ENCODE measurements at regions not wholly inside any gene's neighbourhood (a gene's known extent, or its start where the extent isn't known, plus 50 kb on each side); places are given as distances from the start of the nearest gene placed in this dataset.
"Not testable (repeated sequence)": the region's sequence is repeated elsewhere in the genome, so short reads cannot be mapped to it uniquely, and the experiment has no call there.

DNA sequence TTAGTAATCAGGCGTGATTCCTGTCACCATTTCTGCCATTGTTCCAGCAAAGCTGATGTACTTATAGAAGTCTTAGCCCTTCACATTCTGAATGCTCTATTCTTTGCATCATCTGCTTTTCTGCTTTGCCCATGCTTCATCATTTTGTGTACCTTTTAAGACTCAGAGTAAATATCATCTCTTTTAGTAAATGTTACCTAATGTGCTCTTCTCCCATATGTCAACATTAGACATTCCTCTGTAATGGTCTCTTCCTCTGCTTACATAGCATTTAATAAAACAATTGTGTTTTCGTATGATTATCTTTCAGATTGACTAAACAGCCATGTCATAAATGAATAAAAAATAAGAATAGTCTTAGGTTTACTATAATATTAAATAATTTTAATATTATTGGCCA lies 719.6 kb upstream of the GRM3 start:
- peaks cover 0 to 2% (median 0%) of the 10 kb centered on the region in 7 donors for H3K9me3 Mint-ChIP-seq
- no peaks in the 10 kb centered on the region for H3K36me3 Mint-ChIP-seq
- no peak overlapping the region for H3K27ac Mint-ChIP-seq
- ATAC-seq (ENCODE audit: low read depth in 2 of 2): no peak
- no peak overlapping the region for H3K4me3 Mint-ChIP-seq
- DNase-seq: no peak
- H3K27me3 Mint-ChIP-seq: no peaks in the 10 kb centered on the region
- H3K4me1 Mint-ChIP-seq: no peaks in the 10 kb centered on the region

DNA sequence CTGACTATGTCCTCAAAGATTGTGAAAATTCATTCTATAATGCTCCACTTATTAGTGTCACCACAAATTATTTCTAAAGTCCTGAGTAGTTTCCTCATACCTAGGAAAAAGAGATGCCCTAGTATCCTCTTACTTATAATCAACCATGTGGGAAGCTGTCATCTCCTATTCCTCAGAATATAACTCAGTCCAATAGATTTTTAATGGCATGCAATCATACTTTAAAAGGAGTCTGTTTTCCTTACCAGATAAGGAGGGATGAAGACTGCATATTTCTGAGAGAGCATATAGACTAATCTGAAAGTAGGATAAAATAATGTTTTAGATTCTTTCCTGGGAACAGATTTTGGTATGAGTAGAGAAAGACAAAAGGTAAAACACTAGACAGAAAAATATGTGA lies 727.7 kb upstream of the GRM3 start:
- Mint-ChIP-seq H3K4me3 (no peak overlapping the region), H3K36me3 (no peaks in the 10 kb centered on the region), H3K9me3 (peaks cover 0 to 4% (median 0%) of the 10 kb centered on the region in 7 donors), H3K4me1 (no peaks in the 10 kb centered on the region), H3K27me3 (no peaks in the 10 kb centered on the region), H3K27ac (no peak overlapping the region)
- no peak for DNase-seq
- ATAC-seq (ENCODE audit: low read depth in 2 of 2): no peak

DNA sequence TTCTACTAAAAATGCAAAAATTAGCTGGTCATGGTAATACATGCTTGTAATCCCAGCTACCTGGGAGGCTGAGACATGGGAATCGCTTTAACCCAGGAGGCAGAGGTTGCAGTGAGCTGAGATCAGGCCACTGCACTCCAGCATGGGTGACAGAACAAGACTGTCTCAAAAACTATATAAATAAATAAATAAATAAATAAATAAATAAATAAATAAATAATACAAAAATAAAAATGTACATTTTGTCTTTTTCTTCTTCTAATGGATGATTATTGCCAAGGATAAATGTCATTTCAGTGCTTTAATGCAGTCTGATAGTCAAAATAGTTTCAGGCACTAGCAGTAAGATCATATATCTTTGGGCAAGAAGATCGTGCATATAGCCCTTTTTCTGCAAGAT lies 727.6 kb upstream of the SEMA3D start:
- Mint-ChIP-seq H3K27ac (no peak overlapping the region), H3K4me3 (no peak overlapping the region), H3K36me3 (no peaks in the 10 kb centered on the region), H3K27me3 (no peaks in the 10 kb centered on the region), H3K4me1 (no peaks in the 10 kb centered on the region), H3K9me3 (peaks cover 0 to 4% (median 1%) of the 10 kb centered on the region in 7 donors)
- DNase-seq (no peak), ATAC-seq (ENCODE audit: low read depth in 2 of 2) (no peak)

DNA sequence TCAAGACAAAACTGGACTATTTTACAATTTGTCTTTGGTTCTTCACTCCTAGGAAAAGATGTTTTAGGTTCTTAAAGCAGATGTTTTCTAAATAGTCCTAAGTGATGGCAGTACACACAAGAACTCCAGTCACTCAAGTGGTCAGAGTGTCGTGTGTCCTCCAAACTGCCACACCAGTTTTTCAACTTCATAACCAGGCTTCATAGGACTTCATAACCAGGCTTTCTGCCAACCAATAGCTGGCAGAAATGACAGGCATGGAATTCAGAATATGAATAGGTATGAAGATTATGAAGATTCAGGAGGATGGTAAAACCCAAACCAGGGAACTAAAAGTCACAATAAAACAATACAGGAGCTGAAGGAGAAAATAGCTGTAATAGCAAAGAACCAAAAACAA lies 721.2 kb upstream of the SEMA3D start:
- no peak overlapping the region for H3K27ac Mint-ChIP-seq
- H3K36me3 Mint-ChIP-seq: no peaks in the 10 kb centered on the region
- DNase-seq (no peak), ATAC-seq (ENCODE audit: low read depth in 2 of 2) (no peak)
- no peak overlapping the region for H3K4me3 Mint-ChIP-seq
- H3K9me3 Mint-ChIP-seq: peaks cover 0 to 7% (median 3%) of the 10 kb centered on the region in 7 donors
- H3K27me3 Mint-ChIP-seq: no peaks in the 10 kb centered on the region
- no peaks in the 10 kb centered on the region for H3K4me1 Mint-ChIP-seq

DNA sequence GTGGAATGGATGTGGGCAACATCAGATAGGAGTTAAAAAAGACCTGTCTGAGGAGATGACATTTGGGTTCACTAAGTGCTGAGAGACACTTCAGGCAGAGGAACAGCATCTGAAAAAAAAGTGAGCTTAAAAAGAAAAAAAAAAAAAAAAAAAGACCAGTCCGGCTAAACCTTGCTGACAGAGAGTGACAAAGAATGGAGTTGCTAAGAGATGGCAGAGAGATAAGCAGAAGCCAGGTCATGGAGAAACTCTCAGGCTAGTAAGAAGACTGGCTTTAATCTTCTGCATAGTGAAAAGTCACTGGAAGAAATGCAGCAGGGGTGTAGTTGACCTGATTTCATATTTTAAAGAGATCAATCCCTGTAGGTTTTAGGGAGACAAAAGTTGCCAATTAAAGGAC lies 711.1 kb upstream of the SEMA3D start:
- H3K4me3 Mint-ChIP-seq: no peak overlapping the region
- H3K9me3 Mint-ChIP-seq: no peaks in the 10 kb centered on the region
- no peak for ATAC-seq (ENCODE audit: low read depth in 2 of 2)
- no peak for DNase-seq
- H3K27me3 Mint-ChIP-seq: no peaks in the 10 kb centered on the region
- H3K27ac Mint-ChIP-seq: peak overlapping the region in 1 of 6 donors; percentile 45
- no peaks in the 10 kb centered on the region for H3K4me1 Mint-ChIP-seq
- no peaks in the 10 kb centered on the region for H3K36me3 Mint-ChIP-seq

DNA sequence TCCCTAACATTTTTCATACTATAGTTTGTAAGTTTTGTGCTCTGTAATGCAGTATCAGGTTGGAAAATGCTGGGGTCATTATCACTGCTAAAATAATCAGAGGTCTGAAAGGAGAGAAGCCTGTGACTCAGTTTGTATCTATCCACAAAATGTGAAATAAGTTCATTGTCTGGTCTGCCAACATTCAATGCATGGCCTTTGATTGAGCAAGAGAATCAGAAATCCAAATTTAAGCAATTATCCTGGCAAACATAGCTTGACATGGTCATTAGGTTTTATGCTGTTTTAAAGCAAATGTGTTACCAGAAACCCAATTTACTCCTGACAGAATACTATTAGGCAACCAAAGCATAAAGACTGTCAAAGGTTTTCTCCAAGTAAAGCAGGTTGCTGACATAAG lies 709.7 kb upstream of the SEMA3D start:
- no peaks in the 10 kb centered on the region for H3K4me1 Mint-ChIP-seq
- no peaks in the 10 kb centered on the region for H3K9me3 Mint-ChIP-seq
- no peaks in the 10 kb centered on the region for H3K36me3 Mint-ChIP-seq
- ATAC-seq (ENCODE audit: low read depth in 2 of 2): no peak
- H3K27me3 Mint-ChIP-seq: no peaks in the 10 kb centered on the region
- no peak overlapping the region for H3K27ac Mint-ChIP-seq
- no peak overlapping the region for H3K4me3 Mint-ChIP-seq
- no peak for DNase-seq

DNA sequence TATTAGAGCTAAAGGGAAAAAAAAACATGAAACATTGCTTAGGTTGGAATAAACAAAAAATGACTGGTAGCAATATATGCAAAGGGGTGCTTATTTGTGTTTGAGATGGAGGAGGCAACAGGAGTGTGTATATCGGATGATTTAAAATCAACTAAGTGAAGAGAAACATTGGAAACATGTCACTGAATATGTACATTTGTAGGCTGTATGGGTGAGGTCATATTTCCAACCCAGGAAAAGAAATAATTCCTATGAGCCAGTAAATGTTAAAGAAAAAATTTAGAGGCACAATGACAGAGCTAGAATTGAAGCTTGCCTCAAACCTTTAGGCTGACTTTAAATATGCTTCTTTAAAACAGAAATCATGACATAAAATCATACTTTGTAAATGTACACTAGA lies 709.0 kb upstream of the SEMA3D start:
- H3K4me1 Mint-ChIP-seq: no peaks in the 10 kb centered on the region
- no peak overlapping the region for H3K4me3 Mint-ChIP-seq

DNA sequence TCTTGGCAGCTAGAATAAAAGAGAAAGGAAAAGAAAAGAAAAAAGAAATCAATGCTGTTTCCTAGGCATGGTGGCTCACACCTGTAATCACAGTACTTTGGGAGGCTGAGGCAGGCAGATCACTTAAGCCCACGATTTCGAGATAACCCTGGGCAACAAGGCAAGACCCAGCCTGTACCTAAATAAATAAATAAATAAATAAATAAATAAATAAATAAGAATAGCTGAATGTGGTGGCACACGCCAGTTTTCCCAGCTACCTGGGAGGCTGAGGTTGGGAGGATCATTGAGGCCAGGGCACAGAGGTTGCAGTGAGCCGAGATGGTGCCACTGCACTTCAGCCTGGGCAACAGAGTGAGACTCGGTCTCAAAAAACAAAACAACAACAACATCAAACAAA lies 705.0 kb upstream of the SEMA3D start:
- ATAC-seq (ENCODE audit: low read depth in 2 of 2); H3K36me3 Mint-ChIP-seq; H3K4me1 Mint-ChIP-seq; H3K4me3 Mint-ChIP-seq; H3K27ac Mint-ChIP-seq; H3K27me3 Mint-ChIP-seq; DNase-seq; H3K9me3 Mint-ChIP-seq: not testable (repeated sequence)

More for the DNA sequence above, 709.0 kb upstream of the SEMA3D start:
- DNase-seq (no peak), ATAC-seq (ENCODE audit: low read depth in 2 of 2) (no peak)
- Mint-ChIP-seq H3K36me3 (no peaks in the 10 kb centered on the region), H3K27me3 (no peaks in the 10 kb centered on the region), H3K27ac (no peak overlapping the region), H3K9me3 (no peaks in the 10 kb centered on the region)

DNA sequence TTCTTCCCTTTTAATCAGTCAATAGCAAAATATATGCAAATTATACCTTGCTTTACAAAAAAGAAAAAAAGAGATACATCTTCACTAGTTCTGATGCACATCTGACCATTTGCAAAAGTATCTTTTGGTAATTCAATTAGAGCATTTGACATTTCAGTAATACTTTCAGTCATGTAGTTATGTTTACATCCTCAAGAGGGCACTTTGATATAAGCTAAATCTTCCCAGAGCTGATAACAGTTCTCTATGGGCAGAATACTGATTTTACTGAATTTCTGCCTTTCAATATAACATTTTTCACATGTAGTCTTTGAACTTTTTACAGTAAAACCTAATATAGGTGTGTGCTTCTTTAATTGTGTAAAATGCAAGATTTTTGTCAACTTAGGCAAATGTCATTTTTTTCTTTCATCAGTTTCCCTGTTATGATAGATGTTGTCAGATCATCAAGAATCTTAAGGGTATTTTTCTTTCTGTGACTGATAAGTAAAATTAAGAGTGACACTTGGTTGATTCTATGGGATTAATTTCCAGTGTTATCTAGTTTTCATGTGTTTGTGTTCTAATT lies 703.5 kb upstream of the SEMA3D start:
- no peaks in the 10 kb centered on the region for H3K9me3 Mint-ChIP-seq
- H3K27ac Mint-ChIP-seq: no peak overlapping the region
- H3K27me3 Mint-ChIP-seq: no peaks in the 10 kb centered on the region

DNA sequence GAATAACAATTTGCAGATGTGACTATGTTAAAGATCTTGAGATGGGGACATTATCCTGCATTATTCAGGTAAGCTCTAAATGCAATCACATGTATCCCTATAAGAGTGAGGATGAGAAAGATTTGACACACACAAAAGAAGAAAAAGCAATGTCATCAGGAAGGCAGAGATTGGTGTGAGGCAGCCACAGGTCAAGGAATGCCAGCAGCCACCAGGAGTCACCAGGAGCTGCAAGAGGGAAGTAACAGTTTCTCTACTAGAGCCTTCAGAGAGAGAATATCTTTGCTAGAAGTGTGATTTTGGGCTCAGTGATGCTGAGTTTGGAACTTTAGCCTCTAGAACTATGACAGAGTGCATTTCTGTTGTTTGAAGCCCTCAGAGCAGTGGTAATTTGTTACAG lies 700.3 kb upstream of the SEMA3D start:
- Mint-ChIP-seq H3K4me1 (no peaks in the 10 kb centered on the region), H3K27ac (no peak overlapping the region), H3K36me3 (no peaks in the 10 kb centered on the region), H3K27me3 (no peaks in the 10 kb centered on the region), H3K4me3 (no peak overlapping the region), H3K9me3 (no peaks in the 10 kb centered on the region)
- no peak for ATAC-seq (ENCODE audit: low read depth in 2 of 2)
- no peak for DNase-seq

More for the DNA sequence above, 703.5 kb upstream of the SEMA3D start:
- H3K4me1 Mint-ChIP-seq: no peaks in the 10 kb centered on the region
- no peak for ATAC-seq (ENCODE audit: low read depth in 2 of 2)
- no peaks in the 10 kb centered on the region for H3K36me3 Mint-ChIP-seq
- H3K4me3 Mint-ChIP-seq: no peak overlapping the region
- DNase-seq: no peak

DNA sequence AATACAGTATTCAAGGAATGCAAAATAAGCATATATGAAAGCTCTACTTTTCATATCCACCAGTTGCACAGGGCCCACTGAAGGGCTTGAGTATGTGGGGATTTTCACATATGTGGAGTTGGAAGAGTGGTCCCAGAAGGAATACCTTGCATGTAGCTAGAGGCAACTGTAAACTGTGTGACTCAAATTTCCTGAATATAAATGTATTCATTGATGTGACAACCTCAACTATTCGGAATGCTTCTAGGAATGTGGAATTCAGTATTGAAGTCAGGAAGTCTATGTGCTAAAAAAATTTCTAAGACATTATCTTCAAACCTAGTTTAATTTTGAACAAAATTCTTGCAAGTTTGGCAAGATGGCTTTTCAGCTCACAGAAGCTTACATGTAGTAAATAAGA lies 695.5 kb upstream of the SEMA3D start:
- H3K27ac Mint-ChIP-seq: peak overlapping the region in 1 of 6 donors; percentile 23

DNA sequence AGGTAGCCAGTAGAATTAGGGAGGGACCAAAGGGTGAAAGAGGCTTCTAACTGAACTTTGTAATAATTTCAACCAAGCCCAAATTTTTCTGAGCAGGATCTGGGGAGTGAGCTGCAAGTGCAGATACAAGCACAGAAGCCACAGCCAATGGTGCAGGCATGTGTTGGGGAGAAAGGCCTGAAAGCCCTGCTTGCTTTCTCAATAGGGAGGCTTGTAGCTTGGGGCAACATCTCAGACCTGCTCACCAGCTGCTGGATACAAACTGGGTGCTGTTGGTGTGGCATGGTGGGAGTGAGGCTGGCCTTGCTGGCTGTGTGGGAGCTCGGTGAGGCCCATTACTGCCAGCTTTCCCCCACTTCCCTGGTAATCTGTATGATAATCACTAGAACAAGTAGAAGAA lies 688.5 kb upstream of the SEMA3D start:
- Mint-ChIP-seq H3K9me3 (peaks cover 0 to 4% (median 0%) of the 10 kb centered on the region in 7 donors), H3K27ac (no peak overlapping the region), H3K36me3 (no peaks in the 10 kb centered on the region), H3K4me3 (no peak overlapping the region), H3K27me3 (no peaks in the 10 kb centered on the region), H3K4me1 (no peaks in the 10 kb centered on the region)
- DNase-seq: no peak
- no peak for ATAC-seq (ENCODE audit: low read depth in 2 of 2)

More for the DNA sequence above, 695.5 kb upstream of the SEMA3D start:
- ATAC-seq (ENCODE audit: low read depth in 2 of 2) (no peak), DNase-seq (no peak)
- Mint-ChIP-seq H3K36me3 (no peaks in the 10 kb centered on the region), H3K9me3 (peaks cover 0 to under 1% (median 0%) of the 10 kb centered on the region in 7 donors), H3K4me1 (no peaks in the 10 kb centered on the region), H3K27me3 (no peaks in the 10 kb centered on the region), H3K4me3 (no peak overlapping the region)

DNA sequence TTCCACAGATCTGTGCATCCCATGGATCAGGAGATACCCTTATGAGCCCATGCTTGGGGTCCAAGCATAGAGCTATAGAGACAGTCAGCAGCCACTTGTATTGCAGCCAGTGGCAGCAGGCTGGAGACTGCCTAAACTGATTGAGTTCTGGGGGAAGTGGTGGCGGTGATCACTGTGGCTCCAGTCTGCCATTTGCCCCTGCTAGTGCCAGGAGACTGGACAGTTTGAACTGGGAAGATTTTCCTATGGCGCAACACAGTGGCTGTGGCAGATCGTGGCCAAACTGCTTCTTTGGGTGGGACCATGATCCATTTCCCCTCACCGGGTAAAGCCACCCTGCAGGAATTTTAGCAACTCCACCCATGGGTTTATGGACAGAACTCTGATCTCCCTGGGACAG lies 679.7 kb upstream of the SEMA3D start:
- ATAC-seq (ENCODE audit: low read depth in 2 of 2) (no peak), DNase-seq (no peak)
- no peaks in the 10 kb centered on the region for H3K27me3 Mint-ChIP-seq
- H3K9me3 Mint-ChIP-seq: peaks cover 0 to 13% (median 5%) of the 10 kb centered on the region in 7 donors
- no peak overlapping the region for H3K27ac Mint-ChIP-seq
- no peak overlapping the region for H3K4me3 Mint-ChIP-seq
- H3K36me3 Mint-ChIP-seq: no peaks in the 10 kb centered on the region
- no peaks in the 10 kb centered on the region for H3K4me1 Mint-ChIP-seq

DNA sequence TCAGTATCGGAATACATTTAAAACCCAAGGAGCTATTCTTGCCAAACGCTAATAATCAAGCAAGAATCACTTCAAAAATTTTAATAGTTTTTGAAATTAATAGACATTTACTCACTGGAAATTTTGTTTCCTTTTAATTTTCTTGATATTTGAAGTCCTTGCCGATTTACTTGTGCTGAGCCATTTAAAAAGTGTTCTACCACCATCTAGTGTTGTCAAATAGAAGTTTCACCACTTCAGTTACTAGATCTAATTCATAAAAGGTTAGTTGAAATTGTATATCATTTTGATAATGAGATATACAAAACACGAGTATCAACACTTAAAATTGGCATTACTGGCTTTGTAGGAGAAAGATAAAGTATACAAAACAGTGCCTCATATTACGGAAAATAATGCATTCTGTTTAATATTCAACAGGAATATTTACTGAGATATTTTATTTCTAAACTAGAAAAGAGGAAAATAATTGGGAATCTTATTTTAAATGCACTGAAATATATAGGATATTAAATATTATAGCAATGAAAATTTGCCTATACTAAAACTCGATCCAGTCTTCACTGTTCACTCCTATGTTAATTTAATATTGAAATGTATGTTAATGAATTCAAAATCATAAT lies 664.8 kb upstream of the SEMA3D start:
- no peak overlapping the region for H3K4me3 Mint-ChIP-seq
- no peak for ATAC-seq (ENCODE audit: low read depth in 2 of 2)

DNA sequence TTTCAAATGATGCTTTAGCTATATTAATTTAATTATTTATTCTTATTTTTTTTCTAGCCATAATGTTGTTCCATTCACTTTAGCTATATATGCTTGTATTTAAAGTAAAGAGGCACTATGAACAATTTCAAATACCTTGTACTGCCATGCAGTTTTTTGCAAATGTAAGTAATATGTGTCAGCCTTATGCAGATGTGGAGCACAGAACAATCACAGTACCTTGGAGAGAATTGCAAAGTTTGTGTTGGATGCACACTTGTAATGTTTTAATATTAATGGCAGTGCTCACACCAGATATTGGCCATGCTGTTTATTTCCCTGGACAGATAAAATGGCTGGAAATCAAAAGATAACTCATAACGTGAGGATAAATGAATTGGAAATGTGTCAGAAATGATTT lies 663.5 kb upstream of the SEMA3D start:
- no peaks in the 10 kb centered on the region for H3K4me1 Mint-ChIP-seq
- no peak for ATAC-seq (ENCODE audit: low read depth in 2 of 2)
- H3K36me3 Mint-ChIP-seq: no peaks in the 10 kb centered on the region
- no peaks in the 10 kb centered on the region for H3K27me3 Mint-ChIP-seq
- DNase-seq: no peak
- no peaks in the 10 kb centered on the region for H3K9me3 Mint-ChIP-seq
- H3K4me3 Mint-ChIP-seq: no peak overlapping the region
- no peak overlapping the region for H3K27ac Mint-ChIP-seq

More for the DNA sequence above, 664.8 kb upstream of the SEMA3D start:
- Mint-ChIP-seq H3K4me1 (no peaks in the 10 kb centered on the region), H3K9me3 (no peaks in the 10 kb centered on the region), H3K36me3 (no peaks in the 10 kb centered on the region), H3K27me3 (no peaks in the 10 kb centered on the region), H3K27ac (no peak overlapping the region)
- no peak for DNase-seq
